Activated CD4-positive, alpha-beta memory T cell treated with anti-CD3 and anti-CD28 coated beads, Interleukin-2, amount 10 ng/mL, durations not matched to agents 7 days and 5 days (primary cell): ENCODE measurements at regions not wholly inside any gene's neighbourhood (a gene's known extent, or its start where the extent isn't known, plus 50 kb on each side); places are given as distances from the start of the nearest gene placed in this dataset.

Experiments
- CTCF ChIA-PET: fragments of 350-600 bp; sonication (Branson Sonifier 250); formaldehyde crosslinking; loops from one replicate; lab custom pipeline; 2021; ENCODE audit warnings: antibody characterized with exemption, inconsistent platforms; lab: Charles Lee
- POLR2A ChIA-PET: fragments of 350-600 bp; sonication (Branson Sonifier 250); formaldehyde crosslinking; loops from one replicate; lab custom pipeline; 2021; ENCODE audit warnings: antibody characterized with exemption; lab: Charles Lee
- DNase-seq: peaks from one replicate; pipeline ENCODE4 v3.0.0-alpha.2; 2020
- H3K27ac Mint-ChIP-seq: one replicate; pipeline ENCODE4 v1.8.0; 2021; ENCODE audit warnings: mild to moderate bottlenecking, mixed read lengths
- H3K27me3 Mint-ChIP-seq: one replicate; pipeline ENCODE4 v1.8.0; 2021; ENCODE audit warnings: mixed read lengths
- H3K36me3 Mint-ChIP-seq: one replicate; pipeline ENCODE4 v1.8.0; 2021; ENCODE audit warnings: low read depth, mixed read lengths
- H3K4me1 Mint-ChIP-seq: one replicate; pipeline ENCODE4 v1.8.0; 2021; ENCODE audit warnings: mixed read lengths
- H3K4me3 Mint-ChIP-seq: one replicate; pipeline ENCODE4 v1.8.0; 2021; ENCODE audit warnings: mild to moderate bottlenecking, mixed read lengths
- H3K9me3 Mint-ChIP-seq: one replicate; pipeline ENCODE4 v1.8.0; 2021; ENCODE audit warnings: mixed read lengths

- Mint-ChIP-seq H3K36me3 (no peaks in the 10 kb centered on the region), H3K27ac (no peak overlapping the region), H3K9me3 (no peaks in the 10 kb centered on the region), H3K27me3 (peaks cover 2% of the 10 kb centered on the region), H3K4me1 (no peaks in the 10 kb centered on the region), H3K4me3 (no peak overlapping the region)
- DNase-seq = no peak
- ChIA-PET POLR2A (no interaction called here), CTCF (no interaction called here)
Observed at GRCh38 chr3:193095366-193095765, 145.7 kb upstream of the PLAAT1 start.

GRCh38 chr3:193096076-193096475 lies 144.9 kb upstream of the PLAAT1 start:
- Mint-ChIP-seq H3K27me3 (peaks cover 2% of the 10 kb centered on the region), H3K4me3 (no peak overlapping the region), H3K27ac (no peak overlapping the region), H3K36me3 (no peaks in the 10 kb centered on the region), H3K9me3 (peaks cover 5% of the 10 kb centered on the region), H3K4me1 (no peaks in the 10 kb centered on the region)
- POLR2A ChIA-PET = no interaction called here
- CTCF ChIA-PET = interaction anchor here (0.8 kb wide), 1 partner anchor 55 kb away, joined by 3 read pairs; no protein-coding TSS in a partner anchor
- no peak for DNase-seq

GRCh38 chr3:193114431-193115340 lies 126.3 kb upstream of the PLAAT1 start:
- ChIA-PET CTCF (no interaction called here), POLR2A (no interaction called here)
- DNase-seq = no peak
- Mint-ChIP-seq H3K27me3 (peaks cover 5% of the 10 kb centered on the region), H3K9me3 (no peaks in the 10 kb centered on the region), H3K4me3 (no peak overlapping the region), H3K27ac (no peak overlapping the region), H3K4me1 (no peaks in the 10 kb centered on the region), H3K36me3 (no peaks in the 10 kb centered on the region)

- Mint-ChIP-seq H3K4me3 (no peak overlapping the region), H3K36me3 (no peaks in the 10 kb centered on the region), H3K9me3 (no peaks in the 10 kb centered on the region), H3K4me1 (no peaks in the 10 kb centered on the region), H3K27me3 (peaks cover 5% of the 10 kb centered on the region), H3K27ac (no peak overlapping the region)
- CTCF ChIA-PET = no interaction called here
- no peak for DNase-seq
- POLR2A ChIA-PET = no interaction called here
Observed at GRCh38 chr3:193116871-193117270, 124.2 kb upstream of the PLAAT1 start.

GRCh38 chr3:193118907-193119306 lies 122.1 kb upstream of the PLAAT1 start:
- no peaks in the 10 kb centered on the region for H3K4me1 Mint-ChIP-seq
- H3K36me3 Mint-ChIP-seq = no peaks in the 10 kb centered on the region
- peaks cover 5% of the 10 kb centered on the region for H3K27me3 Mint-ChIP-seq
- CTCF ChIA-PET = interaction anchor here (0.7 kb wide), 1 partner anchor 635 kb away, joined by 3 read pairs; no protein-coding TSS in a partner anchor
- H3K4me3 Mint-ChIP-seq = no peak overlapping the region
- POLR2A ChIA-PET = no interaction called here
- H3K9me3 Mint-ChIP-seq = no peaks in the 10 kb centered on the region
- DNase-seq = no peak
- no peak overlapping the region for H3K27ac Mint-ChIP-seq

- no peaks in the 10 kb centered on the region for H3K4me1 Mint-ChIP-seq
- POLR2A ChIA-PET = no interaction called here
- CTCF ChIA-PET = no interaction called here
Observed at GRCh38 chr3:193119926-193120325, 121.1 kb upstream of the PLAAT1 start.

GRCh38 chr3:193124861-193125260 lies 116.2 kb upstream of the PLAAT1 start:
- ChIA-PET POLR2A (no interaction called here), CTCF (interaction anchor here (0.6 kb wide), 1 partner anchor 17 kb away, joined by 3 read pairs; no protein-coding TSS in a partner anchor)
- no peak overlapping the region for H3K4me3 Mint-ChIP-seq
- no peak overlapping the region for H3K27ac Mint-ChIP-seq
- H3K36me3 Mint-ChIP-seq = no peaks in the 10 kb centered on the region
- no peaks in the 10 kb centered on the region for H3K4me1 Mint-ChIP-seq
- H3K27me3 Mint-ChIP-seq = peaks cover 4% of the 10 kb centered on the region
- no peak for DNase-seq
- no peaks in the 10 kb centered on the region for H3K9me3 Mint-ChIP-seq

More at GRCh38 chr3:193119926-193120325, 121.1 kb upstream of the PLAAT1 start:
- Mint-ChIP-seq H3K27ac (no peak overlapping the region), H3K27me3 (peaks cover 5% of the 10 kb centered on the region), H3K36me3 (no peaks in the 10 kb centered on the region), H3K9me3 (no peaks in the 10 kb centered on the region), H3K4me3 (no peak overlapping the region)
- no peak for DNase-seq

- H3K9me3 Mint-ChIP-seq = no peaks in the 10 kb centered on the region
- H3K27ac Mint-ChIP-seq = no peak overlapping the region
- H3K4me3 Mint-ChIP-seq = no peak overlapping the region
- H3K4me1 Mint-ChIP-seq = no peaks in the 10 kb centered on the region
- DNase-seq = no peak
- peaks cover 4% of the 10 kb centered on the region for H3K27me3 Mint-ChIP-seq
- ChIA-PET POLR2A (no interaction called here), CTCF (interaction anchor here (1.9 kb wide), 1 partner anchor 313 kb away, joined by 5 read pairs; no protein-coding TSS in a partner anchor)
- no peaks in the 10 kb centered on the region for H3K36me3 Mint-ChIP-seq
Observed at GRCh38 chr3:193129607-193130006, 111.4 kb upstream of the PLAAT1 start.

- Mint-ChIP-seq H3K36me3 (no peaks in the 10 kb centered on the region), H3K4me3 (no peak overlapping the region), H3K9me3 (no peaks in the 10 kb centered on the region), H3K4me1 (no peaks in the 10 kb centered on the region), H3K27ac (no peak overlapping the region), H3K27me3 (peaks cover 4% of the 10 kb centered on the region)
- POLR2A ChIA-PET = no interaction called here
- DNase-seq = no peak
- CTCF ChIA-PET = interaction anchor here (1.9 kb wide), 1 partner anchor 314 kb away, joined by 5 read pairs; no protein-coding TSS in a partner anchor
Observed at GRCh38 chr3:193130576-193130975, 110.4 kb upstream of the PLAAT1 start.

GRCh38 chr3:193132241-193132640 lies 108.8 kb upstream of the PLAAT1 start:
- no peak overlapping the region for H3K4me3 Mint-ChIP-seq
- peaks cover under 1% of the 10 kb centered on the region for H3K27me3 Mint-ChIP-seq
- no peaks in the 10 kb centered on the region for H3K36me3 Mint-ChIP-seq
- no peak for DNase-seq
- no peaks in the 10 kb centered on the region for H3K4me1 Mint-ChIP-seq
- no peaks in the 10 kb centered on the region for H3K9me3 Mint-ChIP-seq
- ChIA-PET CTCF (no interaction called here), POLR2A (no interaction called here)
- no peak overlapping the region for H3K27ac Mint-ChIP-seq

GRCh38 chr3:193132964-193133363 lies 108.1 kb upstream of the PLAAT1 start:
- CTCF ChIA-PET = no interaction called here
- Mint-ChIP-seq H3K36me3 (no peaks in the 10 kb centered on the region), H3K27ac (no peak overlapping the region), H3K4me3 (no peak overlapping the region), H3K27me3 (no peaks in the 10 kb centered on the region), H3K4me1 (no peaks in the 10 kb centered on the region), H3K9me3 (no peaks in the 10 kb centered on the region)
- DNase-seq = no peak
- POLR2A ChIA-PET = no interaction called here

GRCh38 chr3:193134856-193135255 lies 106.2 kb upstream of the PLAAT1 start:
- POLR2A ChIA-PET = no interaction called here
- H3K9me3 Mint-ChIP-seq = no peaks in the 10 kb centered on the region
- no peaks in the 10 kb centered on the region for H3K4me1 Mint-ChIP-seq
- no peaks in the 10 kb centered on the region for H3K27me3 Mint-ChIP-seq
- CTCF ChIA-PET = no interaction called here
- DNase-seq = no peak
- no peak overlapping the region for H3K4me3 Mint-ChIP-seq
- H3K36me3 Mint-ChIP-seq = no peaks in the 10 kb centered on the region
- no peak overlapping the region for H3K27ac Mint-ChIP-seq

GRCh38 chr3:193140381-193140780 lies 100.6 kb upstream of the PLAAT1 start:
- DNase-seq = no peak
- POLR2A ChIA-PET = no interaction called here
- H3K27ac Mint-ChIP-seq = no peak overlapping the region

More at GRCh38 chr3:193140381-193140780, 100.6 kb upstream of the PLAAT1 start:
- CTCF ChIA-PET = no interaction called here
- Mint-ChIP-seq H3K36me3 (no peaks in the 10 kb centered on the region), H3K27me3 (no peaks in the 10 kb centered on the region), H3K4me3 (no peak overlapping the region), H3K9me3 (no peaks in the 10 kb centered on the region), H3K4me1 (no peaks in the 10 kb centered on the region)
